Stimulated activated CD8-positive, alpha-beta memory T cell treated with anti-CD3 and anti-CD28 coated beads, Interleukin-7, amount 100 ng/mL, for 4 hours (primary cell): ENCODE measurements at regions not wholly inside any gene's neighbourhood (a gene's known extent, or its start where the extent isn't known, plus 50 kb on each side); places are given as distances from the start of the nearest gene placed in this dataset.
"Not testable (repeated sequence)": the region's sequence is repeated elsewhere in the genome, so short reads cannot be mapped to it uniquely, and the experiment has no call there.

Experiments
- DNase-seq, 2 donors: peaks; one replicate each; pipeline ENCODE4 v3.0.0-alpha.2; 2020; ENCODE audit warnings: low read depth in 2 of 2

GRCh38 chr12:127923501-127923900, 343.5 kb upstream of the TMEM132C start:
- DNase-seq, result no peak

- DNase-seq, result no peak
Measured at GRCh38 chr12:127925971-127926370, 341.0 kb upstream of the TMEM132C start.

- DNase-seq, result no peak
Measured at GRCh38 chr12:127928178-127928577, 338.8 kb upstream of the TMEM132C start.

DNA sequence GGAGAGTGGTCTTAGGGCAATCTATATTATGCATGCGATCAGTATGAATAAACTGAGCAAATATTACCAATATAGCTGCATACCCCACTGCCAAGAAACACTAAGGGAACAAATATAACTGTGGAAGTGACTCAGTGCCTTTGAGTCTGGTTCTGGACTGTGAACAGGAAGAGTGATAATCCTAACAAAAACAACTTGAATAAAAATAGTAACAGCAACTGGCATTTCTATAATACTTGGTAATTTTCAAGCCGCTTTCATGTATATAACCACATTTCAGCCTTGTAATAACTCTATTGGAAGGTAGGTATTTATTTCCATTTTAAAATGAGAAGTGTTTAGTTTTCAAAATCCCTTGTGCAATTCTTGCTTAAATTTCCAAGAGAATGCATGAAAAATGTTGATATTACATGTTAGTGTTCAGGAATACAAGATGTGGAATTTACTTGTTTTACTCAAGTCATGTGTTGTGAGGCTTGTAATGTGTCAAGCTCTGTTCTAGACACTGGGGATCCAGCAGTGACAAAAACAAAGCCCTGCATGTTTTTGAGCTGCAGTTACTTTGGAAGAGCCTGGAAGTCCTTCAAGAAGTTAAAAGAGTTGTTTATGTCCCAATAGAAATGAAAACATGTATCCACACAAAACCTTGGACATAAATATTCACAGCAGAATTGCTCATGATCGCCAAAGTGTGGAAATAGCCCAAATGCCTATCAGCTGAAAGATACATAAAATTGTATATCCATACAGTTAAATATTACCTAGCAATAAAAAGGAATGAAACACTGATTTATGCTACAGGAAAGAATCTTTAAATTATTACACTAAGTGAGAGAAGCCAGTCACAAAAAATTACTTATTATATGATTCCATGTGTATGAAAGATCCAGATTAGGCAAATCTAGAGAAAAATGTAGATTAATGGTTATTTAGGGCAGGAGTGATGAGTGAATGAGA, 338.1 kb upstream of the TMEM132C start:
- DNase-seq, result no peak

- DNase-seq, result no peak
Measured at GRCh38 chr12:127930122-127930521, 336.8 kb upstream of the TMEM132C start.

GRCh38 chr12:127934409-127934808, 332.6 kb upstream of the TMEM132C start:
- DNase-seq, result no peak

DNA sequence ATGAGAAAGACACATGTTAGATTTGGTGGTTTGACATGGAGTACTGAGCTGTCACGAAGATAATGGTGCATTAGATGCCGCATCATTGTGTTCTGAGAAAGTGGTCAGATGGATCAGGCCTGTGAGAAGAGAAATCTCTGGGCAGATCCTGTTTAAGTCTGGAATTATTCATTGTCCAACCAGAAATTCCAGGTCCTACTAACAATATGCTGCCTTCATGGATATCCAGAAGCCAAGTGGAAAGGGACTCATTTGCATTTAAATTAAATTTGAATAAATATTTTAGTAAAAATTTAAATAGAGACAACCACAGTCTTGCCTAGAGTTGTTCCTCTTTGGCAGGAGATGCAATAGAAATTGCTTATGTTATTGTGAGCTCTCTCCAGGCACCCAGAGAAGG, 330.5 kb upstream of the TMEM132C start:
- no peak for DNase-seq

DNA sequence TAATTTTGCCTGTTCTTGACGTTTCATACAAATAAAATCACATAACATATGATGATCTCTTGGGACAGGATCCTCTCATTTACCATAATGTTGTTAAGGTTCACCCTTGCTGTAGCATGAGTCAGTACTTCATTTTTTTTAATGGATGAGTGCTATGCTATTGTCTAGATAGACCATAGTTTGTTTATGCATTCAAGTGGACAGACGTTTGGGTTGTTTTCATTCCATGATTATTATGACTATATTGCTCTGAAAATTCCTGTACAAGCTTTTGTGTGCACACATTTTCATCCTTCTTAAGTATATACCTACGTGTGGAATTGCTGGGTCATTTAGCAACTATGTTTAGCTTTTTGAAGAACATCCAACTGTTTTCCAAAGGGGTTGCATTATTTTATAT, 325.6 kb upstream of the TMEM132C start:
- DNase-seq, result no peak

- DNase-seq, result no peak
Measured at GRCh38 chr12:127942981-127943380, 324.0 kb upstream of the TMEM132C start.

GRCh38 chr12:127943481-127944210, 323.3 kb upstream of the TMEM132C start:
- no peak for DNase-seq

GRCh38 chr12:127944211-127944899, 322.6 kb upstream of the TMEM132C start:
- DNase-seq, result no peak

DNA sequence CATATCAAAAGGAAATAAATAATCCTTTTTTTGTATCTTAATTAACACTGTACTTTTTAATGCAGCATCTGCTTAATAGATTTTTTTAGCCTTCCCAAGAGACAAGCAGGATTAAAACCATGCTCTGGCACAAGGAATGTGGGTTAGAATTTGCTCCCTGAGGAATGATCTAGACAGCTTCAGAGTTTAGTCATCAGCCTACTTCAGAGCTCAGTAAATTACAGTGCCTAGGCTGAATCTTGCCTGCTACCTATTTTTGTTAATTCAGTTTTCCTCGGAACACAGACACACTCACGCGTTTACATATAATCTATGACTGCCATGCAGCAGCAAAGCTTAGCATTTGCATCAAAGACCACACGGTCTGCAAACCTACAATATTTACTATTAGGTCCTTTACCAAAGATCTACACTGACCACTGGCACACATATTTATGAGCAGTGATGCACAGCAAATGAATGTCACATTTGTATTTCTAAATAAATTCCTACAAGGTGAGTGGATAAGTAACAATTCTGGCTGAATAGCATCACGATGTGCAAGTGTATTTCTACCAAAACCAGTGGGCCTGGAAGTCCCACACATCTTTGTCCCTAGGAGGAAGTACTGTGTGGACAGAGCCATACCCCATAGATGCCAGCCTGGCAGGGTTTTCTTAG, 309.8 kb upstream of the TMEM132C start:
- no peak for DNase-seq

- no peak for DNase-seq
Measured at GRCh38 chr12:127962303-127962702, 304.7 kb upstream of the TMEM132C start.

DNA sequence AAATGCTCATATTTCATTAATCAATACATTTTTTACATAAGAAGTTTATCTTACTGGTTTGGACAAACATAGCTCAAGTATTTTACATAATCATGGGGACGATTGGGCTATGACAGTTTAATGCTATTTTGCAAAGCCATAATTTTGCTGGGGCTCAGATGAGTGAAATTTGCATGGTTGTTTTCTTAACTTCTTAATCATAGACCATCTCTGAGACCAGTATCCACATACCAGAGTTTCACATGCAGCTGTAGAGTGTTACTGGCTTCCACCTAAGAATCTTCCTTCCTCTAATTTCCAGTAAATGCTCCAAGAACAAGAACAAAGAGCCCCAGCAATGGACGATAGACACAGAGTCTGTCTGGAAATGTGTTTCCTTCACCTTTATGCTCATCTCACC, 303.0 kb upstream of the TMEM132C start:
- no peak for DNase-seq

- DNase-seq, result no peak
Measured at GRCh38 chr12:127964717-127965116, 302.3 kb upstream of the TMEM132C start.

- no peak for DNase-seq
Measured at GRCh38 chr12:127966331-127966730, 300.6 kb upstream of the TMEM132C start.

DNA sequence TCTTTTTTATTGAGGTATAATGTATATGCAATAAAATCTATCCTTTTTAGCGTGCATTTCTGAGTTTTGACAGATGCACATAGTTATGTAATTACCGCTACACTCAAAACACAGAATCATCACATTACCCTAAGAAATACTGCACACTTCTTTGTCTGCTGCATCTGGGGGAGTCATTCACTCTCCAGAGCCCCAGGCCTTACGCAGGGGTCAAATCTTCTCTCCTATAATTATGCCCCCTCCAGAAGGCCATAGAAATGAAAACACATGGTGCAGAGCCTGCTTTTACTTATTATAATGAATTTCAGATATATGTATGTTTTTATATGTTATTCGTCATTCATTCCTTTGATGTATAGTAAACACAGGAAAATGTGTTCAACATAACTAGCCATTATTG, 296.5 kb upstream of the TMEM132C start:
- DNase-seq, result no peak

GRCh38 chr12:127980585-127980984, 286.4 kb upstream of the TMEM132C start:
- no peak for DNase-seq

DNA sequence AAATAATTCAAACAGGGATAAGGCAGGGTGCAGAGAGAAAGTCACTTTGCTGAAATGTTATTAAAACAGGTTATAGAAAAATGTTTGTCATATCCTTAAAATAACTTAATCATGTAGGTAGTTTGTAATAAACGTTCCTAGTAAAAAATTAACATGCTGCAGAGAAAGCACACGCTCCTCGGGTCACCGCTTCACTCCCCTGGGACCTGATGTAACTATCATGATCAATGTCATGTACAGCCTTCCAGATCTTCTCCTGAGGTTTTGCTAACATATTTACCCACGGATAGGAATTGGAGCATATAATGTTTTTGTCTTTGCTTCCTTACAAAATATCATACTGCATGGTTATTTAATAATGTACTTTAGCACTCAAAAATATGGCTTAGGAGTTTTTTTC, 285.1 kb upstream of the TMEM132C start:
- DNase-seq, result no peak

DNA sequence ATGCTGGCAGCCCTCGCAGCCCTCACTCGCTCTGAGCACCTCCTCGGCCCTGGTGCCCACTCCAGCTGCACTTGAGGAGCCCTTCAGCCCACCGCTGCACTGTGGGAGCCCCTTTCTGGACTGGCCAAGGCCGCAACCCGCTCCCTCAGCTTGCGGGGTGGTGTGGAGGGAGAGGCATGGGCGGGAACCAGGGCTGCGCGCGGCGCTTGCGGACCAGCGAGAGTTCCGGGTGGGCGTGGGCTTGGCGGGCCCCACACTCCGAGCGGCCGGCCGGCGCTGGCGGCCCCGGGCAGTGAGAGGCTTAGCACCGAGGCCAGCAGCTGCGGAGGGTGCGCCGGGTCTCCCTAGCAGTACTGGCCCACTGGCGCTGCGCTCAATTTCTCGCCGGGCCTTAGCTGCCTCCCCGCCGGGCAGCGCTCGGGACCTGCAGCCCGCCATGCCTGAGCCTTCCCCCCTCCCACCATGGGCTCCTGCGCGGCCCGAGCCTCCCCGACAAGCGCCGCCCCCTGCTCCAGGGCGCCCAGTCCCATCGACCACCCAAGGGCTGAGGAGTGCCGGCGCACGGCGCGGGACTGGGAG, 283.7 kb upstream of the TMEM132C start:
- not testable (repeated sequence) for DNase-seq

DNA sequence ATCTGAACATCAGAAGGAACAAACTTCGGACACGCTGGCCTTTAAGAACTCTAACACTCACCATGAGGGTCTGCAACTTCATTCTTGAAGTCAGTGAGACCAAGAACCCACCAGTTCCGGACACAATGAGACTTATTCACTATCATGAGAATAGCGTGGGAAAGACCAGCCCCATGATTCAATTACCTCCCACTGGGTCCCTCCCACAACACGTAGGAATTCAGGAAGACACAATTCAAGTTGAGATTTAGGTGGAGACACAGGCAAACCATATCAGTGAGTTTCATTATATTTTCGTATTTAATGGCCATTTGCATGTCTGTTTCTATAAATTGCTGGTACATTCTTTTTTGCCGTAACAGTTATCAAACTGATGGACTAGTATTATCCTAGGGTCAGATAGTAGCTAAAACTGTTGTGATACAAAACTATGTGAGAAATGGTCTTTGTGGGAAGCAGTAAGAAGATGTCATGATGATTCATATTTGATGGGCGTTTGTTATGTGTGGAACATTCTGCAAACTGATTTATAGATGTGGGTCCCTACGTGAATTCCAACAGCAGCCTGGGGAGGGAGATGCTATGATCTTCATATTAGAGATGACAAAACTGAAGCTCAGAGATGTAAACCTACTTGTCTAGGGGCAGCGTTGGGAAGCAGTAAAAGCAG, 282.4 kb upstream of the TMEM132C start:
- DNase-seq, result no peak
